BLaER1 (cell line): ENCODE measurements at regions not wholly inside any gene's neighbourhood (a gene's known extent, or its start where the extent isn't known, plus 50 kb on each side); places are given as distances from the start of the nearest gene placed in this dataset.
A peak's percentile ranks its signal among the peaks of the same experiment; 100 is the strongest.

Experiments
- H3K27ac ChIP-seq: shearing (Covaris generic); formaldehyde crosslinking; 2 replicates; pipeline ENCODE4 v1.8.1; 2022
- H3K27me3 ChIP-seq: shearing (Covaris generic); formaldehyde crosslinking; 2 replicates; pipeline ENCODE4 v1.8.1; 2022
- H3K36me3 ChIP-seq: shearing (Covaris generic); formaldehyde crosslinking; 2 replicates; pipeline ENCODE4 v1.8.1; 2022
- H3K4me1 ChIP-seq: shearing (Covaris generic); formaldehyde crosslinking; 2 replicates; pipeline ENCODE4 v1.8.1; 2022
- H3K4me2 ChIP-seq: shearing (Covaris generic); formaldehyde crosslinking; 2 replicates; pipeline ENCODE4 v1.8.1; 2022
- H3K4me3 ChIP-seq: shearing (Covaris generic); formaldehyde crosslinking; 2 replicates; pipeline ENCODE4 v1.8.1; 2022
- H3K9ac ChIP-seq: shearing (Covaris generic); formaldehyde crosslinking; 2 replicates; pipeline ENCODE4 v1.8.1; 2022
- H3K9me3 ChIP-seq: shearing (Covaris generic); formaldehyde crosslinking; 2 replicates; pipeline ENCODE4 v1.8.1; 2022
- H4K20me1 ChIP-seq: shearing (Covaris generic); formaldehyde crosslinking; 2 replicates; pipeline ENCODE4 v1.8.1; 2022
- Cebpa-rat ChIP-seq: shearing (Covaris generic); IDR thresholded peaks from 2 replicates; pipeline ENCODE4 v1.8.1; 2022

GRCh38 chr5:159439002-159439401, 108.7 kb upstream of the IL12B start:
- Histone ChIP-seq H3K36me3 (no peaks in the 10 kb centered on the region), H3K27me3 (no peaks in the 10 kb centered on the region), H4K20me1 (no peaks in the 10 kb centered on the region), H3K4me1 (peaks cover 13% of the 10 kb centered on the region), H3K9ac (no peak overlapping the region), H3K27ac (no peak overlapping the region), H3K9me3 (no peaks in the 10 kb centered on the region), H3K4me3 (no peak overlapping the region), H3K4me2 (no peak overlapping the region)
- no peak for TF ChIP-seq Cebpa-rat

GRCh38 chr5:159440235-159440634, 109.9 kb upstream of the IL12B start:
- Histone ChIP-seq H3K9ac (no peak overlapping the region), H4K20me1 (no peaks in the 10 kb centered on the region), H3K27ac (no peak overlapping the region), H3K4me3 (no peak overlapping the region), H3K9me3 (no peaks in the 10 kb centered on the region), H3K4me1 (peaks cover 13% of the 10 kb centered on the region), H3K36me3 (no peaks in the 10 kb centered on the region), H3K27me3 (no peaks in the 10 kb centered on the region), H3K4me2 (peak overlapping the region; percentile 38; the same call in 1 of the 2 replicates)
- TF ChIP-seq Cebpa-rat = no peak

- Histone ChIP-seq H3K4me2 (peak overlapping the region; percentile 38; the same call in 1 of the 2 replicates), H3K27ac (no peak overlapping the region), H3K4me3 (no peak overlapping the region), H3K9me3 (no peaks in the 10 kb centered on the region), H3K9ac (no peak overlapping the region), H3K36me3 (no peaks in the 10 kb centered on the region), H3K27me3 (no peaks in the 10 kb centered on the region), H4K20me1 (no peaks in the 10 kb centered on the region), H3K4me1 (peaks cover 13% of the 10 kb centered on the region)
- TF ChIP-seq Cebpa-rat = no peak
These were observed 110.7 kb upstream of the IL12B start for GRCh38 chr5:159440968-159441367.

GRCh38 chr5:159441441-159441840, 111.2 kb upstream of the IL12B start:
- Histone ChIP-seq H3K27ac (no peak overlapping the region), H3K9me3 (no peaks in the 10 kb centered on the region), H3K4me2 (no peak overlapping the region), H3K4me1 (peaks cover 13% of the 10 kb centered on the region), H3K9ac (no peak overlapping the region), H4K20me1 (no peaks in the 10 kb centered on the region), H3K36me3 (no peaks in the 10 kb centered on the region), H3K27me3 (no peaks in the 10 kb centered on the region), H3K4me3 (no peak overlapping the region)
- TF ChIP-seq Cebpa-rat = no peak

GRCh38 chr5:159442206-159442850, 112.0 kb upstream of the IL12B start:
- Histone ChIP-seq H4K20me1 (no peaks in the 10 kb centered on the region), H3K9ac (no peak overlapping the region), H3K36me3 (no peaks in the 10 kb centered on the region), H3K27ac (no peak overlapping the region), H3K4me3 (no peak overlapping the region), H3K9me3 (no peaks in the 10 kb centered on the region), H3K4me2 (no peak overlapping the region), H3K27me3 (no peaks in the 10 kb centered on the region), H3K4me1 (peaks cover 13% of the 10 kb centered on the region)
- TF ChIP-seq Cebpa-rat = no peak

GRCh38 chr5:159444441-159445082, 114.3 kb upstream of the IL12B start:
- TF ChIP-seq Cebpa-rat = no peak
- Histone ChIP-seq H4K20me1 (no peaks in the 10 kb centered on the region), H3K27me3 (no peaks in the 10 kb centered on the region), H3K4me2 (no peak overlapping the region), H3K9ac (no peak overlapping the region), H3K36me3 (no peaks in the 10 kb centered on the region), H3K4me3 (no peak overlapping the region), H3K9me3 (no peaks in the 10 kb centered on the region), H3K27ac (no peak overlapping the region), H3K4me1 (peaks cover 13% of the 10 kb centered on the region)

- Histone ChIP-seq H3K4me2 (no peak overlapping the region), H3K9ac (no peak overlapping the region), H3K27me3 (no peaks in the 10 kb centered on the region), H4K20me1 (no peaks in the 10 kb centered on the region), H3K9me3 (no peaks in the 10 kb centered on the region), H3K27ac (no peak overlapping the region), H3K36me3 (no peaks in the 10 kb centered on the region), H3K4me3 (no peak overlapping the region), H3K4me1 (no peaks in the 10 kb centered on the region)
- no peak for TF ChIP-seq Cebpa-rat
These were observed 116.8 kb upstream of the IL12B start for GRCh38 chr5:159447116-159447515.

- Histone ChIP-seq H3K27ac (no peak overlapping the region), H3K9me3 (no peaks in the 10 kb centered on the region), H3K36me3 (no peaks in the 10 kb centered on the region), H3K4me2 (no peak overlapping the region), H4K20me1 (no peaks in the 10 kb centered on the region), H3K27me3 (no peaks in the 10 kb centered on the region), H3K4me1 (peaks cover 15% of the 10 kb centered on the region), H3K4me3 (no peak overlapping the region), H3K9ac (no peak overlapping the region)
- no peak for TF ChIP-seq Cebpa-rat
These were observed 118.6 kb upstream of the IL12B start for GRCh38 chr5:159448841-159449407.

- no peak overlapping the region for H3K27ac ChIP-seq
- H3K4me1 ChIP-seq = peaks cover 15% of the 10 kb centered on the region
- H3K9ac ChIP-seq = no peak overlapping the region
- H3K4me3 ChIP-seq = no peak overlapping the region
- H3K27me3 ChIP-seq = no peaks in the 10 kb centered on the region
- H3K4me2 ChIP-seq = no peak overlapping the region
- no peaks in the 10 kb centered on the region for H3K9me3 ChIP-seq
- TF ChIP-seq Cebpa-rat = no peak
- H4K20me1 ChIP-seq = no peaks in the 10 kb centered on the region
- H3K36me3 ChIP-seq = no peaks in the 10 kb centered on the region
These were observed 119.6 kb upstream of the IL12B start for GRCh38 chr5:159449925-159450324.

- Histone ChIP-seq H3K9ac (no peak overlapping the region), H3K4me3 (no peak overlapping the region), H3K36me3 (no peaks in the 10 kb centered on the region), H3K9me3 (no peaks in the 10 kb centered on the region), H3K4me2 (no peak overlapping the region), H3K27me3 (no peaks in the 10 kb centered on the region), H4K20me1 (no peaks in the 10 kb centered on the region), H3K4me1 (peaks cover 15% of the 10 kb centered on the region), H3K27ac (no peak overlapping the region)
- TF ChIP-seq Cebpa-rat = no peak
These were observed 120.1 kb upstream of the IL12B start for GRCh38 chr5:159450417-159450816.
